ENCODE measurements at regions not wholly inside any gene's neighbourhood (a gene's known extent, or its start where the extent isn't known, plus 50 kb on each side); places are given as distances from the start of the nearest gene placed in this dataset.

GRCh38 chr2:126399001-126399400 is 257.0 kb upstream of the GYPC start:
- no peak overlapping the region for H3K4me3 ChIP-seq (ENCODE audit: low read length in 2 of 2)
- no peaks in the 10 kb centered on the region for H3K9me3 ChIP-seq (ENCODE audit: control insufficient read depth in 2 of 2, insufficient read depth in 1 of 2, low read length in 1 of 2)
- H3K27me3 ChIP-seq (ENCODE audit: control insufficient read depth in 2 of 2, insufficient read depth in 1 of 2, low read length in 1 of 2): no peaks in the 10 kb centered on the region
- peak in 1 of 9 donors; percentile 16 for DNase-seq (ENCODE audit: low read depth in 6 of 9, low spot score in 9 of 9)
- no peaks in the 10 kb centered on the region for H3K4me1 ChIP-seq (ENCODE audit: control insufficient read depth in 2 of 2, insufficient read depth in 2 of 2, low read length in 2 of 2)
- 98% methylated on average over 2 of the region's 2 CpGs for WGBS
- no peaks in the 10 kb centered on the region for H3K36me3 ChIP-seq (ENCODE audit: control insufficient read depth in 2 of 2, insufficient read depth in 2 of 2, low read length in 1 of 2)
- no peak overlapping the region for H3K27ac ChIP-seq (ENCODE audit: low read depth in 1 of 2, low read length in 1 of 2)

- 94% methylated on average over 5 of the region's 5 CpGs for WGBS
These were observed 252.8 kb upstream of the GYPC start for GRCh38 chr2:126403039-126403628.

GRCh38 chr2:126406267-126406666 is 249.7 kb upstream of the GYPC start:
- H3K4me3 ChIP-seq (ENCODE audit: low read length in 2 of 2): no peak overlapping the region
- no peaks in the 10 kb centered on the region for H3K27me3 ChIP-seq (ENCODE audit: control insufficient read depth in 2 of 2, insufficient read depth in 1 of 2, low read length in 1 of 2)
- no peak for DNase-seq (ENCODE audit: low read depth in 6 of 9, low spot score in 9 of 9)
- no peaks in the 10 kb centered on the region for H3K4me1 ChIP-seq (ENCODE audit: control insufficient read depth in 2 of 2, insufficient read depth in 2 of 2, low read length in 2 of 2)
- H3K27ac ChIP-seq (ENCODE audit: low read depth in 1 of 2, low read length in 1 of 2): no peak overlapping the region
- no peaks in the 10 kb centered on the region for H3K36me3 ChIP-seq (ENCODE audit: control insufficient read depth in 2 of 2, insufficient read depth in 2 of 2, low read length in 1 of 2)
- WGBS: 79% methylated on average over 4 of the region's 4 CpGs
- H3K9me3 ChIP-seq (ENCODE audit: control insufficient read depth in 2 of 2, insufficient read depth in 1 of 2, low read length in 1 of 2): no peaks in the 10 kb centered on the region

More at GRCh38 chr2:126403039-126403628, 252.8 kb upstream of the GYPC start:
- no peak overlapping the region for H3K4me3 ChIP-seq (ENCODE audit: low read length in 2 of 2)
- H3K27ac ChIP-seq (ENCODE audit: low read depth in 1 of 2, low read length in 1 of 2): no peak overlapping the region
- H3K4me1 ChIP-seq (ENCODE audit: control insufficient read depth in 2 of 2, insufficient read depth in 2 of 2, low read length in 2 of 2): no peaks in the 10 kb centered on the region
- no peaks in the 10 kb centered on the region for H3K27me3 ChIP-seq (ENCODE audit: control insufficient read depth in 2 of 2, insufficient read depth in 1 of 2, low read length in 1 of 2)
- DNase-seq (ENCODE audit: low read depth in 6 of 9, low spot score in 9 of 9): no peak
- no peaks in the 10 kb centered on the region for H3K9me3 ChIP-seq (ENCODE audit: control insufficient read depth in 2 of 2, insufficient read depth in 1 of 2, low read length in 1 of 2)
- H3K36me3 ChIP-seq (ENCODE audit: control insufficient read depth in 2 of 2, insufficient read depth in 2 of 2, low read length in 1 of 2): no peaks in the 10 kb centered on the region

- no peak overlapping the region for H3K4me3 ChIP-seq (ENCODE audit: low read length in 2 of 2)
- H3K27me3 ChIP-seq (ENCODE audit: control insufficient read depth in 2 of 2, insufficient read depth in 1 of 2, low read length in 1 of 2): no peaks in the 10 kb centered on the region
- no peak for DNase-seq (ENCODE audit: low read depth in 6 of 9, low spot score in 9 of 9)
- no peaks in the 10 kb centered on the region for H3K36me3 ChIP-seq (ENCODE audit: control insufficient read depth in 2 of 2, insufficient read depth in 2 of 2, low read length in 1 of 2)
- H3K4me1 ChIP-seq (ENCODE audit: control insufficient read depth in 2 of 2, insufficient read depth in 2 of 2, low read length in 2 of 2): no peaks in the 10 kb centered on the region
- no peak overlapping the region for H3K27ac ChIP-seq (ENCODE audit: low read depth in 1 of 2, low read length in 1 of 2)
- H3K9me3 ChIP-seq (ENCODE audit: control insufficient read depth in 2 of 2, insufficient read depth in 1 of 2, low read length in 1 of 2): no peaks in the 10 kb centered on the region
These were observed 247.3 kb upstream of the GYPC start for GRCh38 chr2:126408671-126409070.

GRCh38 chr2:126409850-126410249 is 246.1 kb upstream of the GYPC start:
- Histone ChIP-seq H3K36me3 (ENCODE audit: control insufficient read depth in 2 of 2, insufficient read depth in 2 of 2, low read length in 1 of 2) (no peaks in the 10 kb centered on the region), H3K27me3 (ENCODE audit: control insufficient read depth in 2 of 2, insufficient read depth in 1 of 2, low read length in 1 of 2) (no peaks in the 10 kb centered on the region), H3K9me3 (ENCODE audit: control insufficient read depth in 2 of 2, insufficient read depth in 1 of 2, low read length in 1 of 2) (no peaks in the 10 kb centered on the region), H3K4me3 (ENCODE audit: low read length in 2 of 2) (no peak overlapping the region), H3K4me1 (ENCODE audit: control insufficient read depth in 2 of 2, insufficient read depth in 2 of 2, low read length in 2 of 2) (no peaks in the 10 kb centered on the region), H3K27ac (ENCODE audit: low read depth in 1 of 2, low read length in 1 of 2) (no peak overlapping the region)
- 76% methylated on average over 3 of the region's 3 CpGs for WGBS
- no peak for DNase-seq (ENCODE audit: low read depth in 6 of 9, low spot score in 9 of 9)

GRCh38 chr2:126413079-126413478 is 242.9 kb upstream of the GYPC start:
- Histone ChIP-seq H3K4me3 (ENCODE audit: low read length in 2 of 2) (no peak overlapping the region), H3K27me3 (ENCODE audit: control insufficient read depth in 2 of 2, insufficient read depth in 1 of 2, low read length in 1 of 2) (no peaks in the 10 kb centered on the region), H3K27ac (ENCODE audit: low read depth in 1 of 2, low read length in 1 of 2) (no peak overlapping the region), H3K36me3 (ENCODE audit: control insufficient read depth in 2 of 2, insufficient read depth in 2 of 2, low read length in 1 of 2) (no peaks in the 10 kb centered on the region), H3K9me3 (ENCODE audit: control insufficient read depth in 2 of 2, insufficient read depth in 1 of 2, low read length in 1 of 2) (no peaks in the 10 kb centered on the region), H3K4me1 (ENCODE audit: control insufficient read depth in 2 of 2, insufficient read depth in 2 of 2, low read length in 2 of 2) (no peaks in the 10 kb centered on the region)
- DNase-seq (ENCODE audit: low read depth in 6 of 9, low spot score in 9 of 9): no peak
- 49% methylated on average over 4 of the region's 4 CpGs for WGBS

GRCh38 chr2:126419403-126419802 is 236.6 kb upstream of the GYPC start:
- no peak overlapping the region for H3K27ac ChIP-seq (ENCODE audit: low read depth in 1 of 2, low read length in 1 of 2)
- no peak overlapping the region for H3K4me3 ChIP-seq (ENCODE audit: low read length in 2 of 2)
- no peaks in the 10 kb centered on the region for H3K4me1 ChIP-seq (ENCODE audit: control insufficient read depth in 2 of 2, insufficient read depth in 2 of 2, low read length in 2 of 2)
- no peaks in the 10 kb centered on the region for H3K9me3 ChIP-seq (ENCODE audit: control insufficient read depth in 2 of 2, insufficient read depth in 1 of 2, low read length in 1 of 2)
- no peak for DNase-seq (ENCODE audit: low read depth in 6 of 9, low spot score in 9 of 9)
- H3K36me3 ChIP-seq (ENCODE audit: control insufficient read depth in 2 of 2, insufficient read depth in 2 of 2, low read length in 1 of 2): no peaks in the 10 kb centered on the region
- no peaks in the 10 kb centered on the region for H3K27me3 ChIP-seq (ENCODE audit: control insufficient read depth in 2 of 2, insufficient read depth in 1 of 2, low read length in 1 of 2)

- Histone ChIP-seq H3K4me3 (ENCODE audit: low read length in 2 of 2) (no peak overlapping the region), H3K27ac (ENCODE audit: low read depth in 1 of 2, low read length in 1 of 2) (no peak overlapping the region), H3K4me1 (ENCODE audit: control insufficient read depth in 2 of 2, insufficient read depth in 2 of 2, low read length in 2 of 2) (no peaks in the 10 kb centered on the region), H3K27me3 (ENCODE audit: control insufficient read depth in 2 of 2, insufficient read depth in 1 of 2, low read length in 1 of 2) (no peaks in the 10 kb centered on the region), H3K36me3 (ENCODE audit: control insufficient read depth in 2 of 2, insufficient read depth in 2 of 2, low read length in 1 of 2) (no peaks in the 10 kb centered on the region), H3K9me3 (ENCODE audit: control insufficient read depth in 2 of 2, insufficient read depth in 1 of 2, low read length in 1 of 2) (no peaks in the 10 kb centered on the region)
- no peak for DNase-seq (ENCODE audit: low read depth in 6 of 9, low spot score in 9 of 9)
- WGBS: 96% methylated on average over 1 of the region's 1 CpG
These were observed 230.0 kb upstream of the GYPC start for GRCh38 chr2:126425943-126426342.

- DNase-seq (ENCODE audit: low read depth in 6 of 9, low spot score in 9 of 9): no peak
- no peaks in the 10 kb centered on the region for H3K27me3 ChIP-seq (ENCODE audit: control insufficient read depth in 2 of 2, insufficient read depth in 1 of 2, low read length in 1 of 2)
- no peak overlapping the region for H3K4me3 ChIP-seq (ENCODE audit: low read length in 2 of 2)
- H3K9me3 ChIP-seq (ENCODE audit: control insufficient read depth in 2 of 2, insufficient read depth in 1 of 2, low read length in 1 of 2): no peaks in the 10 kb centered on the region
- no peaks in the 10 kb centered on the region for H3K36me3 ChIP-seq (ENCODE audit: control insufficient read depth in 2 of 2, insufficient read depth in 2 of 2, low read length in 1 of 2)
- no peaks in the 10 kb centered on the region for H3K4me1 ChIP-seq (ENCODE audit: control insufficient read depth in 2 of 2, insufficient read depth in 2 of 2, low read length in 2 of 2)
- H3K27ac ChIP-seq (ENCODE audit: low read depth in 1 of 2, low read length in 1 of 2): no peak overlapping the region
These were observed 226.9 kb upstream of the GYPC start for GRCh38 chr2:126429103-126429502.

GRCh38 chr2:126431136-126431535 is 224.8 kb upstream of the GYPC start:
- no peaks in the 10 kb centered on the region for H3K36me3 ChIP-seq (ENCODE audit: control insufficient read depth in 2 of 2, insufficient read depth in 2 of 2, low read length in 1 of 2)
- no peak overlapping the region for H3K4me3 ChIP-seq (ENCODE audit: low read length in 2 of 2)
- DNase-seq (ENCODE audit: low read depth in 6 of 9, low spot score in 9 of 9): no peak
- H3K4me1 ChIP-seq (ENCODE audit: control insufficient read depth in 2 of 2, insufficient read depth in 2 of 2, low read length in 2 of 2): no peaks in the 10 kb centered on the region
- no peaks in the 10 kb centered on the region for H3K27me3 ChIP-seq (ENCODE audit: control insufficient read depth in 2 of 2, insufficient read depth in 1 of 2, low read length in 1 of 2)
- H3K9me3 ChIP-seq (ENCODE audit: control insufficient read depth in 2 of 2, insufficient read depth in 1 of 2, low read length in 1 of 2): no peaks in the 10 kb centered on the region
- no peak overlapping the region for H3K27ac ChIP-seq (ENCODE audit: low read depth in 1 of 2, low read length in 1 of 2)
- WGBS: 95% methylated on average over 4 of the region's 4 CpGs

Measured in thymus (tissue), 11 donors.